ENCODE measurements at regions not wholly inside any gene's neighbourhood (a gene's known extent, or its start where the extent isn't known, plus 50 kb on each side); places are given as distances from the start of the nearest gene placed in this dataset.
"Not testable (repeated sequence)": the region's sequence is repeated elsewhere in the genome, so short reads cannot be mapped to it uniquely, and the experiment has no call there.

DNA sequence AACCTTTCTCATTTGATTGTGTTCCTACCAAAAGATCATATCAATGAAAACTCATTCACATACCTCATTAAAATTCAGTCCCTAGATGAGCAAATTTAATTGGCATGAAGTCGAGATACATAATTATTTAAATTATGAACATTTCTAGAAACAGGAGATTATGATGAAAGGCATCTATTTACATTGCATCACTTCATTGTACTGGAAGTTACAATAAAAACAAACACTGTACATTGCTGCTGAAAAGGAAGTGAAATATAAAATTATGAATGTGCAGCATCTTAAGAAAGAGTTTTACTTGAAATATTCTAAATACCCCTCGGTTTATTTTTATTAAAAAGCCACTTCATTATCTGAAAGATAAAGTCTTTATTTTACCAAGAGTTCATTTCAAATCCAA, 163.4 kb upstream of the ZNF385D start:
- TF ChIP-seq POLR2A (IDR thresholded peaks at IDR 0.05; ENCODE audit: low read length) (no peak), GATA1 (IDR thresholded peaks at IDR 0.05; ENCODE audit: low read depth, low read length) (no peak)

DNA sequence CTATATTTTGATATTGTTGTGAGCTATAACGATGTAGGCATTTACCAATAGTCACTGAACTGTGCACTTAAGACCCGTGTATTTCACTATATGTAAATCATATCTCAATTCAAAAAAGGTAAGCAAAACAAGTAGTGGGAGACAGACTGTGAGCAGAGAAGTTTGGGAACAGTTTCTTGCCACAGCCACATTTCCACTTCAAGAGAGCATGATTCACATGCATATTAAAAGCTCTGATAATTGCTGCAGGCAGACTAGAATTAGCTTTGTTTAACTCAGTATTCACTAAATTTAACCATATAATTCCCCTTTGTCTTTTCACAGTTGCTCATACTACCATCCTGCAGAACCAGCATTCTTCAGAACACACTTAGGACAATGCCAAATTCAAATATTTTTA, 168.4 kb upstream of the ZNF385D start:
- no peak for DNase-seq
- TF ChIP-seq POLR2A (IDR thresholded peaks at IDR 0.05; ENCODE audit: low read length) = no peak
- no peak for TF ChIP-seq GATA1 (IDR thresholded peaks at IDR 0.05; ENCODE audit: low read depth, low read length)

More for the DNA sequence above, 163.4 kb upstream of the ZNF385D start:
- no peak for DNase-seq

DNA sequence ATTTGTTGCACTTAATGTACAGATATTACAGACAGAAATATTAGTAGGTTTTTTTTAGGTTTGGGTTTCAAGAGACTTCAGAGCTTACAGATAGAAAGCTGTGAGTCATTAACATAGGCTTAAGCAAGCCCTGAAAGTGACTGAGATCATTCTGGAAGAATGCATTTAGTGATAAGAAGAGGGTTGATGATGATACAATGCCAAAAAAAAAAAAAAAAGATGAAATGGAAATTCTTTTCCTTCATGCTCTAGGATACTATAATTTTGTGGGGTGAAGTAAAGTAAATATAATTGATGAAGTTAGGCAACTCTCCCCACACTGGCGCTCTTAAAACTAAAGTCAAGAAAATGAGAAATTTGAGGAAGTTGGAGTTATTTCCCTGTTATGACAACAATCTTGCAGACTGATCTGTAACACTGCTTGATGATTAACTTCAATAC, 169.4 kb upstream of the ZNF385D start:
- no peak for TF ChIP-seq POLR2A (IDR thresholded peaks at IDR 0.05; ENCODE audit: low read length)
- no peak for TF ChIP-seq GATA1 (IDR thresholded peaks at IDR 0.05; ENCODE audit: low read depth, low read length)
- DNase-seq = no peak

DNA sequence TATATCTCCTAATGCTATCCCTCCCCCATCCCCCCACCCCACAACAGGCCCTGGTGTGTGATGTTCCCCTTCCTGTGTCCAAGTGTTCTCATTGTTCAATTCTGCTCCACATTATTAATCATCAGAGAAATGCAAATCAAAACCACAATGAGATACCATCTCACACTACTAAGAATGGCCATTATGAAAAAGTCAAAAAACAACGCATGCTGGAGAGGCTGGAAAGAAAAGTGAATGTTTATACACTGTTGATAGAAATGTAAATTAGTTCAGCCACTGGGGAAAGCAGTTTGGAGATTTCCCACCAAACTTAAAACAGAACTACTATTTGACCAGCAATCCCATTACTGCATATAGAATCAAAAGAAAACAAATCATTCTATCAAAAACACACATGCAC, 172.1 kb upstream of the ZNF385D start:
- not testable (repeated sequence) for DNase-seq

DNA sequence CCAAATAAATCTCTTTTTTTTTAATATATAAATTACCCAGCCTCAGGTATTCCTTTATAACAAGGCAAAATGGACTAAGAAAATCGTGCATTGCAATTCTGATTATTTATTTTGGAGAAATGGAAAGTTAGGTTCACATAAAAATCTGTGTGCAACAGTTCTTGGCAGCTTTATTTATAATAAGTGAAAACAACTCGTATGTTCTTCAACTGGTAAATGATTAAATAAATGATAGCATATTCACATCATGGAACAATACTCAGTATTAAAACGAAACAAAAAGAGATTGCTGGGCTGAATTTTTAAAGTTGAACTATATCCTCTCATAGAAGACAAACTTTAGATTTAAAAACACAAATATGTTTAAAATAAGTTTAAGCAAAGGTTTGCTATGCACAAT, 176.3 kb upstream of the ZNF385D start:
- no peak for DNase-seq
- no peak for TF ChIP-seq GATA1 (IDR thresholded peaks at IDR 0.05; ENCODE audit: low read depth, low read length)
- no peak for TF ChIP-seq POLR2A (IDR thresholded peaks at IDR 0.05; ENCODE audit: low read length)

DNA sequence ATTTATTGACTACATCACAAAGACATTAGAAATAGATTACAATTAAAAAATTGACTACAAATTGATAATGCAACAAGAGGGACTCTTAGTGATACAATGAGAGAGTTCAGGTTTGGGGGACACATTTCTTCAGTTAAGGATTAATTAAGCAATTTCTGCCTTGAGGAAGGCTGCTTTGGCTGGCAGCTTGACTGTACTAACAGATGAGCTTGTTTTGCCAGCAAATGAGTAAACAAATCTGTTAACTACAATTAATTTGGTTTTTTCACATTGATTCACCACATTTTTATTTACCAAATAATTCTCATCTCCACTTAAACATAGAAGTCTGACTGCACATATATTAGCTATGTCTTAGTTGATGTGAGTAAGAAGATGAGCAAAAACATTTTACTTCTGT, 183.6 kb upstream of the ZNF385D start:
- DNase-seq = peak in 1 of 2 experiments; percentile 0
- TF ChIP-seq POLR2A (IDR thresholded peaks at IDR 0.05; ENCODE audit: low read length) (no peak), GATA1 (IDR thresholded peaks at IDR 0.05; ENCODE audit: low read depth, low read length) (no peak)

DNA sequence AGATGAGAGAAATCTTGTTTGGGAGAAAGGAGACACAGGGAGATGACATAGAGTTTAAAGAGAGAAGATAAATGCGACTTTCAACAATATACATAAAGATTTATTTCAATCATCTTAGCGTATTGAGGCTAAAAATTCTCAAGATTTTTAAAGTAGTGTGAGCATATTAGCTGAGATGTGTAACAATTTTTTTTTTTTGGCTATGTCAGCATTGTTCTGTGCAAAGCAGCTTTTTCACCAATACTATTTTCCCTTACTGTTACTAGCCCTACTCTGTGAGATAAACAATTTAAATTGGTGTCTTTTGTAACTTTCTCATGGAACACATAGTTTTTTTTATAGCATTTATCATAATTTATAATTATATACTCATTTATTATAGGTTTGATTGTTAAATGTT, 185.2 kb upstream of the ZNF385D start:
- DNase-seq = no peak
- TF ChIP-seq GATA1 (IDR thresholded peaks at IDR 0.05; ENCODE audit: low read depth, low read length) (no peak), POLR2A (IDR thresholded peaks at IDR 0.05; ENCODE audit: low read length) (no peak)

DNA sequence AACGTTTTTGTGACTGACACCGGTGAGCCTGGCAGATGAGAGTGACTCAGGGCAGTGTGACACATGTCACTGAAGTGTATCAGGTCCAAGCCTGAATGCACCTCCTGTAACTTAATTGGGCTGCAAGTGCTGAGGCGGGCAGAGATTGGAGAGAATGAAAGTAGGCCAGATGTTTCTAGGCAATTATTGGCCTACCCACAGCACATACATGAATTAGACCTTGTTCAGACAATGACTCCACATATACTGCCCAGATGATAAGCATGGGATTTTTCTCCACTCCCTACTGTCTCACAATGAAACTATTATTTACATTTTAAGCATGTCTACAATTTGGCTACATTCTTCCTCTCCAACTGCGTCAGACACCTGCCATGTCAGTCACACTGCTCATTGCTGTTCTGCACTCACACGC, 187.3 kb upstream of the ZNF385D start:
- TF ChIP-seq POLR2A (IDR thresholded peaks at IDR 0.05; ENCODE audit: low read length) (no peak), GATA1 (IDR thresholded peaks at IDR 0.05; ENCODE audit: low read depth, low read length) (no peak)
- DNase-seq = no peak

DNA sequence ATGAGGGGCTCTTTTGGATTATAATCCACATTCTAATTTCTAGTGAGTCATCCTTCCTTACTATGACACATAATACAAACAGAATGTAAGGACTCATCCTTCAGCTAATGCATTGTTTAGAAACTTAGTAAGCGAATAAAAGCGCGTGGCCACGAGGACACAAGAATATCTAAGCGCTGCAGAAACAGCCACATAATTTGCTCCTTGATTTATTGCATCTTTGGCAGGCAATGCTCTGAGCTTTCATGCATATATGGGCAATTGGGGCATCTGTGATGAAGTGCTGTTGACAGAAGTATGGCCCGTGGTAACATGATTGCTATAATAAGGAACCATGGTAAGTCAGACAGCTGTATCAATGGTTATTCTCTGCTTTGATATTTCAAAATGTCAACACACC, 191.3 kb upstream of the ZNF385D start:
- no peak for DNase-seq
- TF ChIP-seq POLR2A (IDR thresholded peaks at IDR 0.05; ENCODE audit: low read length) (no peak), GATA1 (IDR thresholded peaks at IDR 0.05; ENCODE audit: low read depth, low read length) (no peak)

DNA sequence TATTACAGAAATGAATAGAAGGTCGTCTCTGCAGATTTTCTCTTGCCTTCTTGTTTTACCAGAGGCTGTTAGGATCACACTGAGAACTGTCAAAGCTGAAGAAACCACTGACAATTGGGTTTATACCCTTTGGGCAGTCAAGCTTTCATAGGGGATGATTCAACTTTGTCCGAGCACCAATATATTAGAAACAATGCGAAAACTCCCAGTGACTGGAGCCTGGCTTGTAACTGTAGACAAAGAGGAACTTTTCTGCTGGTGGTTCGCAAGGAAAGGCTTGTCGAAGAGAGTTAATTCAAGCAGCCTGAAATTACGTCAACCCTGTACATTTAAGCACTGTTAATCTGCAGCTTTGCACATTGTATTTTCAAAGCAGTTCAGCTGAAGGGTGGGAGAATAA, 193.2 kb upstream of the ZNF385D start:
- no peak for DNase-seq
- no peak for TF ChIP-seq GATA1 (IDR thresholded peaks at IDR 0.05; ENCODE audit: low read depth, low read length)
- no peak for TF ChIP-seq POLR2A (IDR thresholded peaks at IDR 0.05; ENCODE audit: low read length)

DNA sequence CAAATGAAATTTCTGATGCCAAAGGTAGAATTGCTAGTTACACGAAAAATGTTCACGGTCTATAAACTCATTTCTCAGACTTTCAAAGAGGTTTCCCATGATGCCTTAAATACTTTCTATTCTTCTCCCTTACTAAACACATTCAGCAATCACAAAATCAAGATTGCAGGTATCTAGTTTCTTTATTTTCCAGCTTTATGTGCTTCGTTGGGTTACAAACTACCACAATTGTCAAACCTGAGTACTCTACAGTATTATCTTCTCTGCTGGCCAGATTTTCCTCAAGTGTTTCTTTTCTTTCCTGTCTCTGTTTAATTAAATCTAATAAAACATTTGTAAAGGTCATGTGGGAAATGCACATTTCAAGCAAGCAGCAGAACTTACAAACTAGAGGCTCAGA, 201.8 kb upstream of the ZNF385D start:
- TF ChIP-seq POLR2A (IDR thresholded peaks at IDR 0.05; ENCODE audit: low read length) = no peak
- TF ChIP-seq GATA1 (IDR thresholded peaks at IDR 0.05; ENCODE audit: low read depth, low read length) = no peak
- no peak for DNase-seq

DNA sequence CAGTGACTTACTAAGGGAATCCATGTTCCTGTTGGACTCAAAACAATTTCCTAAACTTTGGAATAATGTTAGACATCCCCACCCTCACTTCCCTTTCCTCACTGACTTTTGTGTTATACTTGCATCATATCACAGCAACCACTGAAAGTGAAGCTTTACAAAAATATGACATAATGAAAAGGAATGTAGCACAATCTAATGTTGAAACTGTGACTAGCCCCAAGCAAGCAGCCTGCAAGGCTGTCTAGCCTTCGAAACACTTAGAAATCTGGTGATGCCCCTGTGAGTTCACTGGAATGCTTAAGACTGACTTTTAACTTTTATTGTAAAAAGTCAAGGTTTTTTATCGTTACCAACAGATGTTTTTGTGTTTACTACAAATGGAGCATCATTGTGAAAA, 203.7 kb upstream of the ZNF385D start:
- no peak for DNase-seq
- TF ChIP-seq GATA1 (IDR thresholded peaks at IDR 0.05; ENCODE audit: low read depth, low read length) (no peak), POLR2A (IDR thresholded peaks at IDR 0.05; ENCODE audit: low read length) (no peak)

DNA sequence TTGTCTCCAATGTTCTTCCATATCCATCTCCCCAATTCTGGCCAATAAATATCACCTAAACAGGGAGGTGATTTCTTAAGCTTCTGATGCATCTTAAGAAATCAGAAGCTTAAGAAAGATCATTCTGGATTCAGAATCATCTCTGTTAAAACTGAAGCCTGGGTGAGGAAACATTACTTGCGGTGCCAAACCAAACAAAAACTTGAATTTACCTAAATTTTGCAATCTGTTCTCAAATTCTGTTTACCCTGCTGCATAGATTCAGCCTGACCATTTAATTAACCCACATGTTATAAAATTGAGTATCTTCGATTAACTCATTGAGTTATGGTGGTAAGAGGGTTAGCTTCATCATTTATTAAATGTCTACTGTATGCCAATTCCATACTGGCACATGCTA, 204.4 kb upstream of the ZNF385D start:
- DNase-seq = no peak
- no peak for TF ChIP-seq GATA1 (IDR thresholded peaks at IDR 0.05; ENCODE audit: low read depth, low read length)

DNA sequence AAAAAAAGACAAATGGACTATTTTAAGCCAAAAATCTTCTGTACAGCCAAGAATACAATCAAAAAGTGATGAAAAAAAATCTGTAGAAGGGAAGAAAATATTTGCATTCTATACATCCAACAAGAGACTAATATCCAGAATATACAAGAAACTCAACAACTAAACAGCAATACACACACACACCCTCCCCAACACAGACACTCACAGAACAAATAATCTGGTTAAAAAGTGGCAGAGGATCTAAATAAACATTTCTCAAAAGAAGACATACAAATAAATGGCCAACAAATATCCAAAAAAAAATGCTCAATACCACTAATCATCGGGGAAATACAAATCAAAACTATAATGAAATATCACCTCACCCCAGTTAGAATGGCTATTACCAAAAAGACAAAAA, 209.0 kb upstream of the ZNF385D start:
- no peak for TF ChIP-seq GATA1 (IDR thresholded peaks at IDR 0.05; ENCODE audit: low read depth, low read length)
- no peak for TF ChIP-seq POLR2A (IDR thresholded peaks at IDR 0.05; ENCODE audit: low read length)
- DNase-seq = no peak

DNA sequence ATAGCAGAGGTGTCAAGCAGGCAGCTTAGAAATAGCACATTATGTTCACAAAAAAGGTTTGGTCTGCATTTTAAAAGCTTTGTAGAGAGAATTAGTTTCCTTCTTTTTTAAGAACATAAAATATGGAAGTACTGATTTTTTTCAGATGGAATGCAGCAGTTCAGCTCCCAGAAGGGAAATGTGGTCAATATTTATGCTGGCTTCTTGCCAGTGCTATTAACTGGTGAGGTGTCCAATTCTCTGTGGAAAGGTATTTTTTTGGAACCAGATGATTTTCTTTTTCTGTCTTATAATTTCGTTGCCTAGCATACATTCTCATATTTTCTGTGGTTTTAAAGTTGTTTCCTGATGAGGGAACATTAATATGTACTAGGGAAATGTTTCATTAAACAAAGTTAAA, 211.4 kb upstream of the ZNF385D start:
- TF ChIP-seq POLR2A (IDR thresholded peaks at IDR 0.05; ENCODE audit: low read length) (no peak), GATA1 (IDR thresholded peaks at IDR 0.05; ENCODE audit: low read depth, low read length) (no peak)

DNA sequence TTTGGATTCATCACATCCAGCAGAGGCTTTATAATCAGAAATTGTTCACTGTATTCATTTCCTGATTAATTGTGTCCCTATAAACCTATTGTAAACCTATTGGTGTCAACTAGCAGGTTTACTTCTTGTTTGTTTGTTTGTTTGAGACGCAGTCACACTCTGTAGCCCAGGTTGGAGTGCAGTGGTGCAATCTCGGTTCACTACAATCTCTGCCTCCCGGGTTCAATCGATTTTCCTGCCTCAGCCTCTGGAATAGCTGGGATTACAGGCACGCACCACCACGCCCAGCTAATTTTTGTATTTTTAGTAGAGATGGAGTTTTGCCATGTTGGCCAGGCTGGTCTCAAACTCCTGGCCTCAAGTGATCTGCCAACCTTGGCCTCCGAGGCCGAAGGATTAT, 215.4 kb upstream of the ZNF385D start:
- DNase-seq = not testable (repeated sequence)

More for the DNA sequence above, 211.4 kb upstream of the ZNF385D start:
- no peak for DNase-seq

All from erythroblast (primary cell).